ENCODE measurements at regions not wholly inside any gene's neighbourhood (a gene's known extent, or its start where the extent isn't known, plus 50 kb on each side); places are given as distances from the start of the nearest gene placed in this dataset.

DNA sequence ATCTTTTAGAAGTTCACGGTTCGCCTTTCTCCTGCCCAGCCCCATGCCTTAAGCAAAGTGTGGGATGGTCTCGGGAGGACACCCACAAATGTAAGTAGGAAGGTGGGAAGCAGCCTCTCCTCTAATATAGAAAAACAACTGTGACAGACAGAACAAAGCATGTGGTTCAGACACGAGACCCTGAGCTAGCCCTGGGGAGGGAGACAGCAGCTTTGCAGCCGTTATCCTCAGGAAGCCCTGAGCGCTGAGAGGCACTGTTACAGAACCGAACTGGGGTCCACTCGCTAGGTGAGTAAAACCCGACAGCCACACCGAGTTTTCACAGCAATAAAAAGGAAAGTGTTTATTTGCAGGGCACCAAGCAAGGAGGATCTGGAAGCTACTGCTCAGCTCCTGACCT, 210.6 kb downstream of the UQCRFS1 start:
- Histone ChIP-seq H3K27ac (no peak overlapping the region), H3K79me2 (ENCODE audit: low read depth) (no peaks in the 10 kb centered on the region), H4K20me1 (ENCODE audit: insufficient read depth) (no peaks in the 10 kb centered on the region), H3K27me3 (ENCODE audit: insufficient read depth, low read depth) (peaks cover 75% of the 10 kb centered on the region), H3K4me2 (no peak overlapping the region), H3F3A (ENCODE audit: insufficient read depth, low read depth) (no peaks in the 10 kb centered on the region), H3K4me1 (replicated peaks; ENCODE audit: insufficient read depth) (no peaks in the 10 kb centered on the region), H3K9me3 (ENCODE audit: insufficient read depth, low read depth) (no peaks in the 10 kb centered on the region), H3K36me3 (ENCODE audit: low read depth) (no peaks in the 10 kb centered on the region), H3K4me3 (no peak overlapping the region), H2AFZ (no peak overlapping the region), H3K9me2 (ENCODE audit: insufficient read depth) (no peaks in the 10 kb centered on the region)
- intact Hi-C loops (cut with micrococcal nuclease; ENCODE audit: unreplicated experiment), result no loop called here
- ChIA-PET CTCF (no interaction called here), POLR2A (ENCODE audit: unreplicated experiment) (no interaction called here)
- TF ChIP-seq CTCF (conservative IDR thresholded peaks at IDR 0.05) (no peak), EZH2 (IDR thresholded peaks at IDR 0.05; ENCODE audit: low read depth) (no peak)
- no peak for DNase-seq
- BruUV-seq (replicated peaks), result no TSS peak

GRCh38 chr19:29001597-29002245, 211.2 kb downstream of the UQCRFS1 start:
- intact Hi-C loops (cut with micrococcal nuclease; ENCODE audit: unreplicated experiment), result no loop called here
- no peaks in the 10 kb centered on the region for H4K20me1 ChIP-seq (ENCODE audit: insufficient read depth)
- H3K4me3 ChIP-seq, result no peak overlapping the region
- peaks cover 70% of the 10 kb centered on the region for H3K27me3 ChIP-seq (ENCODE audit: insufficient read depth, low read depth)
- H3K27ac ChIP-seq, result no peak overlapping the region
- no peak for TF ChIP-seq CTCF (conservative IDR thresholded peaks at IDR 0.05)
- no peak for TF ChIP-seq EZH2 (IDR thresholded peaks at IDR 0.05; ENCODE audit: low read depth)
- ChIA-PET CTCF (no interaction called here), POLR2A (ENCODE audit: unreplicated experiment) (no interaction called here)
- no peaks in the 10 kb centered on the region for H3K4me1 ChIP-seq (replicated peaks; ENCODE audit: insufficient read depth)
- no peaks in the 10 kb centered on the region for H3F3A ChIP-seq (ENCODE audit: insufficient read depth, low read depth)
- H3K9me3 ChIP-seq (ENCODE audit: insufficient read depth, low read depth), result no peaks in the 10 kb centered on the region
- H3K4me2 ChIP-seq, result no peak overlapping the region
- no peak for DNase-seq
- no peaks in the 10 kb centered on the region for H3K9me2 ChIP-seq (ENCODE audit: insufficient read depth)
- no peaks in the 10 kb centered on the region for H3K36me3 ChIP-seq (ENCODE audit: low read depth)
- no peaks in the 10 kb centered on the region for H3K79me2 ChIP-seq (ENCODE audit: low read depth)
- no peak overlapping the region for H2AFZ ChIP-seq
- BruUV-seq (replicated peaks), result no TSS peak

- CTCF ChIA-PET, result no interaction called here
- no peaks in the 10 kb centered on the region for H3K9me2 ChIP-seq (ENCODE audit: insufficient read depth)
- no peaks in the 10 kb centered on the region for H4K20me1 ChIP-seq (ENCODE audit: insufficient read depth)
- no peak for TF ChIP-seq EZH2 (IDR thresholded peaks at IDR 0.05; ENCODE audit: low read depth)
- TF ChIP-seq CTCF (conservative IDR thresholded peaks at IDR 0.05), result no peak
- POLR2A ChIA-PET (ENCODE audit: unreplicated experiment), result no interaction called here
- no peak overlapping the region for H3K4me3 ChIP-seq
- no peaks in the 10 kb centered on the region for H3K36me3 ChIP-seq (ENCODE audit: low read depth)
- DNase-seq, result no peak
- intact Hi-C loops (cut with micrococcal nuclease; ENCODE audit: unreplicated experiment), result no loop called here
- peaks cover 65% of the 10 kb centered on the region for H3K27me3 ChIP-seq (ENCODE audit: insufficient read depth, low read depth)
- no peaks in the 10 kb centered on the region for H3K4me1 ChIP-seq (replicated peaks; ENCODE audit: insufficient read depth)
- H3K79me2 ChIP-seq (ENCODE audit: low read depth), result no peaks in the 10 kb centered on the region
- H3K9me3 ChIP-seq (ENCODE audit: insufficient read depth, low read depth), result no peaks in the 10 kb centered on the region
- no TSS peak for BruUV-seq (replicated peaks)
- no peak overlapping the region for H3K27ac ChIP-seq
- no peaks in the 10 kb centered on the region for H3F3A ChIP-seq (ENCODE audit: insufficient read depth, low read depth)
- H2AFZ ChIP-seq, result no peak overlapping the region
- no peak overlapping the region for H3K4me2 ChIP-seq
Measured at GRCh38 chr19:29001141-29001581, 211.8 kb downstream of the UQCRFS1 start.

Data from PC-9 (cell line).